CD4-positive, alpha-beta T cell treated with Interleukin-4 for 1 hour (primary cell): ENCODE measurements at regions not wholly inside any gene's neighbourhood (a gene's known extent, or its start where the extent isn't known, plus 50 kb on each side); places are given as distances from the start of the nearest gene placed in this dataset.
"Not testable (repeated sequence)": the region's sequence is repeated elsewhere in the genome, so short reads cannot be mapped to it uniquely, and the experiment has no call there.

Experiments used
- DNase-seq, 2 donors: peaks; one replicate each; pipeline ENCODE4 v3.0.0-alpha.2; 2020 to 2022

GRCh38 chr2:195456771-195457170, 200.3 kb upstream of the SLC39A10 start:
- DNase-seq, result no peak

- no peak for DNase-seq
Measured at GRCh38 chr2:195451160-195451559, 205.9 kb upstream of the SLC39A10 start.

GRCh38 chr2:195450552-195451113, 206.4 kb upstream of the SLC39A10 start:
- DNase-seq, result no peak

- no peak for DNase-seq
Measured at GRCh38 chr2:195447323-195447975, 209.6 kb upstream of the SLC39A10 start.

GRCh38 chr2:195445639-195446038, 211.4 kb upstream of the SLC39A10 start:
- DNase-seq, result no peak

- DNase-seq, result no peak
Measured at GRCh38 chr2:195443926-195444325, 213.1 kb upstream of the SLC39A10 start.

- DNase-seq, result no peak
Measured at GRCh38 chr2:195442458-195443175, 214.4 kb upstream of the SLC39A10 start.

GRCh38 chr2:195438692-195439091, 218.3 kb upstream of the SLC39A10 start:
- DNase-seq, result no peak

GRCh38 chr2:195437521-195437920, 219.5 kb upstream of the SLC39A10 start:
- no peak for DNase-seq

- DNase-seq, result no peak
Measured at GRCh38 chr2:195434346-195434745, 222.7 kb upstream of the SLC39A10 start.

GRCh38 chr2:195433729-195434128, 223.3 kb upstream of the SLC39A10 start:
- DNase-seq, result not testable (repeated sequence)

- no peak for DNase-seq
Measured at GRCh38 chr2:195428673-195429072, 228.4 kb upstream of the SLC39A10 start.

- DNase-seq, result no peak
Measured at GRCh38 chr2:195425328-195425727, 231.7 kb upstream of the SLC39A10 start.

GRCh38 chr2:195419033-195419432, 238.0 kb upstream of the SLC39A10 start:
- DNase-seq, result no peak

GRCh38 chr2:195414537-195415100, 242.4 kb upstream of the SLC39A10 start:
- no peak for DNase-seq

- no peak for DNase-seq
Measured at GRCh38 chr2:195413944-195414343, 243.1 kb upstream of the SLC39A10 start.

- DNase-seq, result no peak
Measured at GRCh38 chr2:195413422-195413821, 243.6 kb upstream of the SLC39A10 start.

- DNase-seq, result no peak
Measured at GRCh38 chr2:195411219-195411687, 245.8 kb upstream of the SLC39A10 start.

- no peak for DNase-seq
Measured at GRCh38 chr2:195410074-195410671, 246.9 kb upstream of the SLC39A10 start.

- no peak for DNase-seq
Measured at GRCh38 chr2:195408811-195409210, 248.2 kb upstream of the SLC39A10 start.

- DNase-seq, result no peak
Measured at GRCh38 chr2:195408196-195408595, 248.8 kb upstream of the SLC39A10 start.

- no peak for DNase-seq
Measured at GRCh38 chr2:195407783-195408182, 249.2 kb upstream of the SLC39A10 start.

- DNase-seq, result no peak
Measured at GRCh38 chr2:195406886-195407603, 250.0 kb upstream of the SLC39A10 start.
